Breast epithelium (tissue), 3 donors: ENCODE measurements at regions not wholly inside any gene's neighbourhood (a gene's known extent, or its start where the extent isn't known, plus 50 kb on each side); places are given as distances from the start of the nearest gene placed in this dataset.

Experiments used
- POLR2AphosphoS5 ChIP-seq, 3 donors: sonication (generic); formaldehyde crosslinking; IDR thresholded peaks; one replicate each; pipeline ENCODE4 v1.6.1; 2017; ENCODE audit warnings: antibody characterized with exemption in 3 of 3
- TF ChIP-seq, protein P1 (sequence below), 3 donors: fragments of 450-650 bp; IDR thresholded peaks; one replicate each; pipeline ENCODE4 v1.5.1; 2016 to 2017; ENCODE audit warnings: antibody characterized with exemption in 3 of 3, mild to moderate bottlenecking in 3 of 3, moderate library complexity in 3 of 3

DNA sequence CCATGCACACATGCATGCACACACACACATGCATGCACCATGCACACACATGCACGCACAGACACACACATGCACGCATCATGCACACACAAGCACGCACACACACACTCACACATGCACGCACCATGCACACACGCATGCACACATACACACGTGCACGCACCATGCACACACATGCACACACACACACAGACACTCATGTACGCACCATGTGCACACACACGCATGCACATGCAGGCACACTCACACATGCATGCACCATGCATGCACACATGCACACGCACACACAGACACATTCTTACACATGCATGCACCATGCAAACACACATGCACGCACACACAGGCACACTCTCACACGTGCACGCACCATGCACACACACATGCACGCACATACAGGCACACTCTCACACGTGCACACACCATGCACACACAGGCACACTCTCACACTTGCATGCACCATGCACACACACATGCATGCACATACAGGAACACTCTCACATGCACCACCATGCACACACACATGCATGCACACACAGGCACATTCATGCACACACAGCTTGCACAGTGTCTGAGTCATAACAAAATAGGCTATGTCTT is 117.5 kb downstream of the TENT4A start:
- TF ChIP-seq POLR2AphosphoS5 (IDR thresholded peaks at IDR 0.05): no peak
- TF ChIP-seq, protein P1, sequence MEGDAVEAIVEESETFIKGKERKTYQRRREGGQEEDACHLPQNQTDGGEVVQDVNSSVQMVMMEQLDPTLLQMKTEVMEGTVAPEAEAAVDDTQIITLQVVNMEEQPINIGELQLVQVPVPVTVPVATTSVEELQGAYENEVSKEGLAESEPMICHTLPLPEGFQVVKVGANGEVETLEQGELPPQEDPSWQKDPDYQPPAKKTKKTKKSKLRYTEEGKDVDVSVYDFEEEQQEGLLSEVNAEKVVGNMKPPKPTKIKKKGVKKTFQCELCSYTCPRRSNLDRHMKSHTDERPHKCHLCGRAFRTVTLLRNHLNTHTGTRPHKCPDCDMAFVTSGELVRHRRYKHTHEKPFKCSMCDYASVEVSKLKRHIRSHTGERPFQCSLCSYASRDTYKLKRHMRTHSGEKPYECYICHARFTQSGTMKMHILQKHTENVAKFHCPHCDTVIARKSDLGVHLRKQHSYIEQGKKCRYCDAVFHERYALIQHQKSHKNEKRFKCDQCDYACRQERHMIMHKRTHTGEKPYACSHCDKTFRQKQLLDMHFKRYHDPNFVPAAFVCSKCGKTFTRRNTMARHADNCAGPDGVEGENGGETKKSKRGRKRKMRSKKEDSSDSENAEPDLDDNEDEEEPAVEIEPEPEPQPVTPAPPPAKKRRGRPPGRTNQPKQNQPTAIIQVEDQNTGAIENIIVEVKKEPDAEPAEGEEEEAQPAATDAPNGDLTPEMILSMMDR (IDR thresholded peaks at IDR 0.05): no peak
